ENCODE measurements at regions not wholly inside any gene's neighbourhood (a gene's known extent, or its start where the extent isn't known, plus 50 kb on each side); places are given as distances from the start of the nearest gene placed in this dataset.

DNA sequence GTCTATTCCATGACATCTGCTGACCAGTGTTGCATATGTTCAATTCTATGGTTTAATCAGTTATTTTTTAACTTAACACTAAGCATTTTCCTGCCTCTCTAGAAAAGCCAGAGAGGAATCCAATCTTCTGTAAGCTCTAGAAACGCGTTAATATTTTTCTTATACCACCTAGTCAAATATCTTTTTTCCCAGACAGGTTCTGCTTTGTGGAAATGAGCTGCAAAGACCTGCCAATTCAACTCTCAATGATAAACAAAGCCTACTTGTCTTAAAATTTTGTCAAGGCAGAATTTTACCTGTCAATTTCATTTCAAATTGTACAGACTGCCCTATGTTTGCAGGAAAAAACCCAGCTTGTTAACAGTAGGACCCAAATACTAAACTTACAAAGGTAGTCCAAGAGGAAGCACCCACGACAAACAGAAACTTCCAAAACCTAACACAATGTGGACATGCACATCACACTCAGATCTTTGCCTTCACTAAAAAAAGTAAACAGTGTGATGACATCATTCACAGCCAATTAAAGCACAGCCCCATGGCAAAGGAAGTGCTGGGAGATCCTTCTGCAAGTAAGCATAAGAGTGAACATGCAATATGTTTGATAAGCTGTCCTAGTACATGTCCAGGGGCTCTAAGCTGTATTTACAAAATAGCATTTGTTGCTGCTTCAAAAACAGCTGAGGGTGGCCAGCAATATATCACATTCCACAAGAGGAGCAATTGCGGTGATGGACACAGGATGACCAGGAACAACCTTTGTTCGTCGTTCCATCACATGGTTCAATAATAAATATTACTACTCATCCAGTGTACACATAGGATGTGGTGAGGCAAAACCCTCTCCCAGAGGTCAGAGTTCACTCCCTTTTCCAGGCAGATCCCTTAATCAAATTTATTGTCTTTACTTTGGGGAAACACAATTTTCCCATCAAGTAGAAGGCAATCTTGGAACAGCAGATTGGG lies 139.4 kb upstream of the TSC22D2 start:
- Histone ChIP-seq H3K4me1 (no peaks in the 10 kb centered on the region), H3K27me3 (no peaks in the 10 kb centered on the region), H3K36me3 (no peaks in the 10 kb centered on the region), H3K27ac (no peak overlapping the region), H3K4me3 (no peak overlapping the region), H3K9me3 (no peaks in the 10 kb centered on the region)
- TF ChIP-seq POLR2AphosphoS5 (IDR thresholded peaks at IDR 0.05; ENCODE audit: insufficient read depth in 1 of 2, low read depth in 1 of 2) (no peak), POLR2A (IDR thresholded peaks at IDR 0.05) (no peak)
- TF ChIP-seq, protein P1, sequence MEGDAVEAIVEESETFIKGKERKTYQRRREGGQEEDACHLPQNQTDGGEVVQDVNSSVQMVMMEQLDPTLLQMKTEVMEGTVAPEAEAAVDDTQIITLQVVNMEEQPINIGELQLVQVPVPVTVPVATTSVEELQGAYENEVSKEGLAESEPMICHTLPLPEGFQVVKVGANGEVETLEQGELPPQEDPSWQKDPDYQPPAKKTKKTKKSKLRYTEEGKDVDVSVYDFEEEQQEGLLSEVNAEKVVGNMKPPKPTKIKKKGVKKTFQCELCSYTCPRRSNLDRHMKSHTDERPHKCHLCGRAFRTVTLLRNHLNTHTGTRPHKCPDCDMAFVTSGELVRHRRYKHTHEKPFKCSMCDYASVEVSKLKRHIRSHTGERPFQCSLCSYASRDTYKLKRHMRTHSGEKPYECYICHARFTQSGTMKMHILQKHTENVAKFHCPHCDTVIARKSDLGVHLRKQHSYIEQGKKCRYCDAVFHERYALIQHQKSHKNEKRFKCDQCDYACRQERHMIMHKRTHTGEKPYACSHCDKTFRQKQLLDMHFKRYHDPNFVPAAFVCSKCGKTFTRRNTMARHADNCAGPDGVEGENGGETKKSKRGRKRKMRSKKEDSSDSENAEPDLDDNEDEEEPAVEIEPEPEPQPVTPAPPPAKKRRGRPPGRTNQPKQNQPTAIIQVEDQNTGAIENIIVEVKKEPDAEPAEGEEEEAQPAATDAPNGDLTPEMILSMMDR (IDR thresholded peaks at IDR 0.05), result no peak
- DNase-seq (ENCODE audit: extremely low spot score in 2 of 2), result no peak
- intact Hi-C loops (cut with DNase I), result no loop called here

DNA sequence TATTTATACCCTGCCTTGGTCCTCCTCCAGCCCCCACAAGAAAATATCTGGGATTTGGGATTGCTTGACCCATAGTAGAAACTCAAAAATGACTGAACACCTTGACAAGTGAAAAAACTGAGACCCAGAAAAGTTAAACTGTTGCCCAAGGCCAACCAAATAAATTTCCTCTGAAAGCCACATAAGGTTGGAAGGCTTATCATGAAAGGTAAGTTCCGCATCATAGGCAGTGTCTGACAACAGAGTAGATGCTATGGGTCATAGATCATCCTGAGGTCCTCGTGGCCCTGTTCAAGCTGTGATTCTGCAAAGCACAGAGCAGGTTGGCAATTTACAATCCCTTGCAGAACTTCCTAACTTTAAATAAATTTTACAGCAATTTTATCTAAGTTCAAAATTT lies 140.8 kb upstream of the TSC22D2 start:
- Histone ChIP-seq H3K4me3 (no peak overlapping the region), H3K9me3 (no peaks in the 10 kb centered on the region), H3K27me3 (no peaks in the 10 kb centered on the region), H3K4me1 (no peaks in the 10 kb centered on the region), H3K27ac (no peak overlapping the region), H3K36me3 (no peaks in the 10 kb centered on the region)
- no peak for DNase-seq (ENCODE audit: extremely low spot score in 2 of 2)
- TF ChIP-seq, protein P1 (IDR thresholded peaks at IDR 0.05), result no peak
- TF ChIP-seq POLR2AphosphoS5 (IDR thresholded peaks at IDR 0.05; ENCODE audit: insufficient read depth in 1 of 2, low read depth in 1 of 2) (no peak), POLR2A (IDR thresholded peaks at IDR 0.05) (no peak)
- intact Hi-C loops (cut with DNase I), result no loop called here

DNA sequence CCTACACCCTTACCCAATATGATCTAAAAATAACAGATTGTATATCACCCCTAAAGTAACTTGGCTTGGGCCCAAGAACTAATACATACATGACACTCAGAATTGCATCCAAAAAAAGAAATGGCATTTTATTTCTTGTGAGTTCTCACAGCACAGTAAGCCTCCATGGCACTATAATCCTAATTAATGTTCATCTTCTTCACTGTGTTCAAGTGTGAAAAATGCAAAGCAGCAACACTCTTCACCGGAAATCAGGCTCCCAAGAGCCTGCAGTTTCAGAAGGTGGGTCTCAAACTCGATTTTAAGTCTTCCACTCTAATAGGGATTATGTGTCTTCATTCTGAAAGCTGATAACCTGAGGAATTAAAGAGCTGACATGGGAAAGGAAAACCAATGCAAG lies 142.8 kb upstream of the TSC22D2 start:
- Histone ChIP-seq H3K9me3 (no peaks in the 10 kb centered on the region), H3K27me3 (no peaks in the 10 kb centered on the region), H3K36me3 (no peaks in the 10 kb centered on the region), H3K4me1 (no peaks in the 10 kb centered on the region), H3K4me3 (no peak overlapping the region), H3K27ac (no peak overlapping the region)
- TF ChIP-seq, protein P1 (IDR thresholded peaks at IDR 0.05), result no peak
- TF ChIP-seq POLR2AphosphoS5 (IDR thresholded peaks at IDR 0.05; ENCODE audit: insufficient read depth in 1 of 2, low read depth in 1 of 2), result no peak
- no peak for TF ChIP-seq POLR2A (IDR thresholded peaks at IDR 0.05)
- intact Hi-C loops (cut with DNase I), result no loop called here
- DNase-seq (ENCODE audit: extremely low spot score in 2 of 2), result no peak

DNA sequence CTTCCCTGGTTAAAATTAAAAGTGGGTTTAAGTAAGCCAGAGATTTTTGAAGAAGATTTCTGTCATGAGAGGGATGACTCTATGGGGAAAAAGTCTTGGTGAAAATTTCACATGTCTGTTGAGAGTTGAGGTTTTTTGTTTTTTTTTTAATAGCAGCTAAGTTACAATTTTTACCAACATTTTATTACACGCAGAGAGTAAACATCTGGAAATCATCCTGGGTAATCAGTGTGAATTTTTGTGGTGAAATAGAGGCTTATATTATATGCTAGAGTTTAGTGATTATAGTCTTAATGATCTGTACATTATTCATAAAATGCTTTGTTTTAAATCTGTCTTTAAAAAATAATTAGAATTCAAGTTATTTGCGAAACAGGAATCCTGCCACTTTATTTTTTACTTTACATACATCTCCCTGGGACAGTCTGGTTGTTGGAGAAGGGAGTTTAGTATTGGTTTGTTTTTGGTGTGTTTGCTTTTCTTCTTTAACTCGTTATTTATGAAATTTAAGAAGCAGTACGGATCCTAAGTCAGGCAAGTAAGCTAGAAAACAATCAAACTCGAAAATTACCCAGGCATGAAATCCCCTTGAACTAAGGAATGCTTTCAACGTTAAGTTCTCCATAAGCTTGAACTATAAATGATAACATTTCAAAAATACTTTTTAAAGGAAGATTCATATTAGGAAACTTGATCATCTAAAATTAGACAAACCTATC lies 143.4 kb upstream of the TSC22D2 start:
- H3K9me3 ChIP-seq, result no peaks in the 10 kb centered on the region
- H3K27ac ChIP-seq, result no peak overlapping the region
- TF ChIP-seq POLR2AphosphoS5 (IDR thresholded peaks at IDR 0.05; ENCODE audit: insufficient read depth in 1 of 2, low read depth in 1 of 2) (no peak), POLR2A (IDR thresholded peaks at IDR 0.05) (no peak)
- TF ChIP-seq, protein P1 (IDR thresholded peaks at IDR 0.05), result no peak
- intact Hi-C loops (cut with DNase I), result no loop called here
- H3K27me3 ChIP-seq, result no peaks in the 10 kb centered on the region
- no peak overlapping the region for H3K4me3 ChIP-seq
- no peaks in the 10 kb centered on the region for H3K36me3 ChIP-seq
- no peaks in the 10 kb centered on the region for H3K4me1 ChIP-seq
- no peak for DNase-seq (ENCODE audit: extremely low spot score in 2 of 2)
